ENCODE measurements at regions not wholly inside any gene's neighbourhood (a gene's known extent, or its start where the extent isn't known, plus 50 kb on each side); places are given as distances from the start of the nearest gene placed in this dataset.
"Not testable (repeated sequence)": the region's sequence is repeated elsewhere in the genome, so short reads cannot be mapped to it uniquely, and the experiment has no call there.

DNA sequence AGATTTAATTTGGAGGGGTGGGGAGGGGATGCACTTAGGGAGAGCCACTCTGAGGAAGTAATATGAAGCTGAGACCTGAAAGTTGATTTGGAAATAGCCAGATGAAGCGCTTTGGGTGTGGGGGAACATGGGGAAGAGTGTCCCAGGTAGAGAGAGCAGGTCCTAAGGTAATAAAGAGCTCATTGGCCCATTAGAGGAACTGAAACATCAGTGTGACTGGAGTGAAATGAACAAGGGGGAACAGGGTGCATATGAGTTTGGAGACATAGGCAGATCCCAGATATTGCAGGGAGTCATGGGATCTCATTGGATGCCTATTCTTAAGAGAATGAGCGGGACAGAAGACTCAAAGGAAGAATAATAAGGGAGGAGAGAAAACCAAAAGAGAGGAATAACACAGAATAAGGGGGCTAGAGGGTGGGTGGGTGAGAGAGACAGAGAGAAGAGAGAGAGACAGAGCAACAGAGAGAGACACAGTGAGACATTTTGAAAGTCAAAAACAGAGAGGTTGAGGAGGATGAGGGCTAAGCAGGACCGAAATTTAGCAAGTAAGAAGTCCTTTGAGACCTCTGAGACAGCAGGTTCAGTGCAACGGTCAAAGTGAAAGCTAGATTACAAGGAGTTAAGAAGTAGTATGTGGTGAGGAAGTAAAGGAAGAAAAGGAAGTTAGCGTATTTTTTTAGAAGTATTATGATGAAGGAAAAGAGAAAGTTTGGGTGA lies 54.1 kb upstream of the NOTCH2NLA start:
- not testable (repeated sequence) for TF ChIP-seq POLR2A (IDR thresholded peaks at IDR 0.05)
- TF ChIP-seq, protein P1, sequence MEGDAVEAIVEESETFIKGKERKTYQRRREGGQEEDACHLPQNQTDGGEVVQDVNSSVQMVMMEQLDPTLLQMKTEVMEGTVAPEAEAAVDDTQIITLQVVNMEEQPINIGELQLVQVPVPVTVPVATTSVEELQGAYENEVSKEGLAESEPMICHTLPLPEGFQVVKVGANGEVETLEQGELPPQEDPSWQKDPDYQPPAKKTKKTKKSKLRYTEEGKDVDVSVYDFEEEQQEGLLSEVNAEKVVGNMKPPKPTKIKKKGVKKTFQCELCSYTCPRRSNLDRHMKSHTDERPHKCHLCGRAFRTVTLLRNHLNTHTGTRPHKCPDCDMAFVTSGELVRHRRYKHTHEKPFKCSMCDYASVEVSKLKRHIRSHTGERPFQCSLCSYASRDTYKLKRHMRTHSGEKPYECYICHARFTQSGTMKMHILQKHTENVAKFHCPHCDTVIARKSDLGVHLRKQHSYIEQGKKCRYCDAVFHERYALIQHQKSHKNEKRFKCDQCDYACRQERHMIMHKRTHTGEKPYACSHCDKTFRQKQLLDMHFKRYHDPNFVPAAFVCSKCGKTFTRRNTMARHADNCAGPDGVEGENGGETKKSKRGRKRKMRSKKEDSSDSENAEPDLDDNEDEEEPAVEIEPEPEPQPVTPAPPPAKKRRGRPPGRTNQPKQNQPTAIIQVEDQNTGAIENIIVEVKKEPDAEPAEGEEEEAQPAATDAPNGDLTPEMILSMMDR (IDR thresholded peaks at IDR 0.05): not testable (repeated sequence)

Data from testis (tissue), 2 donors.